Hematopoietic multipotent progenitor cell treated with erythropoietin and hydrocortisone succinate and interleukin-3 and kit ligand, for 6 days (in vitro differentiated cells): ENCODE measurements at regions not wholly inside any gene's neighbourhood (a gene's known extent, or its start where the extent isn't known, plus 50 kb on each side); places are given as distances from the start of the nearest gene placed in this dataset.

ENCODE experiments used
- DNase-seq: peaks from one replicate; pipeline ENCODE4 v3.0.0-alpha.2; 2015

DNA sequence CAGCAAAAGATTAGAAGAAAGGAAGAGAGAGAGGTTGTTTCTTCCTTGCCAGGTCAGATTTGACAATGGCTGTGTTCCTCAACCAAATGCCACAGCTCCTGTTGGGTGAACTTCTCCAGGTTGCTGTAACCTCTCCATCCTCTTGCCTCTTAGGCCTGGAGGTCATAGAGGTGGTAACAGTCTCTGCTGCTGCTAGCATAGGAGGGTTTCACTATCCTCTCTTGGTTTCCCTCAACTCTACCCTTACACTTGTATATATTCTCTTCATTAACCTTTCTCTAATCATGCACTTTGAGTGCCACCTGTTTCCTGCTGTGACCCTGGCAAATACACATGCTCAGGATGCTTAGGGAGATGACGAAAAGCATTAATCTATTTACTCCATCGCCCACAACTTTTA is 67.7 kb upstream of the HIF1A start:
- no peak for DNase-seq

DNA sequence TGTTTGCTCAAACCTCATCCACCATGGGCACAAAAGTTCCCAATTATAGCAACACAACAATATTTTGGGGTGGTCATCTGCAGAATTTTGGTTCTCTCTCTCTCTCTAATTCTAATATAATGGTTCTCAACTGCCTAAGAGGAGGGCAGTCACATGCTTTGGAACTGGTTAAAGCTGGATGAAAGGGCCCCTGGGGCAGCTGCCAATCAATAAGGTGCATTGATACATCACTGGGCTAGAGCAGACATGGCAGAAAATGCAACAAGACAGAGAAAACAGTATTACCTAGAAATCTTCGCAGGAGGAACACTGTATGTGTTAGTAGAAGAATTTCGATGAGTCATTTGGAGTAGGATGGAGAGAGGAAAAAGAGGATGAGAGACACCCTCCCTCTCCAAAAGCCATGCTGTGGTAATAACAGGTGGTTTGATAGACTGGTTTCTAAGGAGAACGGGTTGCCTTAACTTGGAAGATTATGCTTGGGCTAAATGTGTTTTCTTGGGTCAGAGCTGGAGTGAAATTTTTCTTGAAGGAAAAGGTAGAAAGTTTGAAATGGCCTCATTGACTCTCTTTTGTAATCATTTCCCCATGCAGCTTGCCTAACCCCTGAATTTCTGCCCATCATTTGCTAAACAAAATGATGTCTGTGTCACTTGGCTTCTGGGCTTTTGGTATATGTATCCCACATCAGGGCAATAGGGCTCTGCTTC is 67.1 kb upstream of the HIF1A start:
- no peak for DNase-seq

DNA sequence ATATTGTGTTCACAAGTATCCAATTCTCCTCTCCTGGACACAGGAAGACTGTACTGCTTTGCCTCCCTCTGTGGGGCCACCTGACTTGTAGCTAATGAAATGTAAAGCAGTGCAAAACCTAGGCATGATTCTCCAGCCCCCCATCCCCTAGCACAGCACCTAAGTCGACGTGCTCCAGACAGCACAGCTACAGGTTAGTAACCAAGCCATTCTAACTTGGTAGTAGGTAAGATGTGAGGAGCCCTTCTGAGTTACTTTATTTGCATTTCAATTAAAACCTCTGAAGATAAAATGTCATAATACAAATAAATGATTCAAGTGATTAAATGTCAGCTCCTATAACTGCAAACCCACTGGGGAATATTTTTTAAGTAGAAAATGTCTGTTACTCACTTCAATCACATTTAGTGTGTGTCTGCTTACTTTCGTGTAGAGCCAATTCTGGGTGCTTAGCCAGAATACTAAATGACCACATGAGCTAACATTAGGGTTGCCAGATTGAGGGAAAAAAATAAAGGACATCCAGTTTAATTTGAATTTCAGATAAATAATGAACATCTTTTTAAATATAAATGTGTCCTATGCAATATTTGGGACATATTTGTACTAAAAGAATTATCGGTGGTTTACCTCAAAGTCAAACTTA is 64.8 kb upstream of the HIF1A start:
- DNase-seq, result no peak

DNA sequence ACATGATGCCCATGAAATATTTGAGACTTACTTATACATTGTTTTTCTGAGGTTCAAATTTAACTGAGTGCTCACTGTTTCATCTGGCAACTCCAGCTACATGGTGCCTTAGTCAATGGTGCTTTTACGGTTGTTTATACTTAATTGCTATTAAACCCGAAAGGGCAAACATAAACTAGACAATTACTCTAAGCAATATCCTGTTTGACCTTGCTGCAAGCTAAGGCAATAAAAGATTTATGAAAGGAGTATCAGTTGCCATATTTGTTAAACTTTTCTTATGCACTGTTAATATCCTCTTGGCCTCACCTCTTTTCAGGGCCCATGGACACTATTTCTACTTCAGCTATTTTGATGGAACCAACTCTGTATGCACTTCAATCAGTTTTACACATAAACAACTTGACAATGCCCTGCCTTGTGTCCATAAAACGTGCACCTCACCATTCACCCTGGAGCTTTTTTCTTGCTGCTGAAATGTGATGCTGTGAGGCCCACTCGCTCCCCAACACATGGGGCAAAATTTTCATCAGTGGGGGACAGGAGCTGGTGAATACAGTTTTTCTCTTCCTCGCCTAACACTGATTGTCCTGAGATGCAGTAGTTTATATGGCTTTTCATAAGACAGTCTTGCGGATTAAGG is 64.1 kb upstream of the HIF1A start:
- no peak for DNase-seq

- no peak for DNase-seq
These were observed 62.9 kb upstream of the HIF1A start for GRCh38 chr14:61632401-61632800.

GRCh38 chr14:61632807-61633206 is 62.5 kb upstream of the HIF1A start:
- no peak for DNase-seq

GRCh38 chr14:61636291-61636690 is 59.0 kb upstream of the HIF1A start:
- DNase-seq, result no peak

DNA sequence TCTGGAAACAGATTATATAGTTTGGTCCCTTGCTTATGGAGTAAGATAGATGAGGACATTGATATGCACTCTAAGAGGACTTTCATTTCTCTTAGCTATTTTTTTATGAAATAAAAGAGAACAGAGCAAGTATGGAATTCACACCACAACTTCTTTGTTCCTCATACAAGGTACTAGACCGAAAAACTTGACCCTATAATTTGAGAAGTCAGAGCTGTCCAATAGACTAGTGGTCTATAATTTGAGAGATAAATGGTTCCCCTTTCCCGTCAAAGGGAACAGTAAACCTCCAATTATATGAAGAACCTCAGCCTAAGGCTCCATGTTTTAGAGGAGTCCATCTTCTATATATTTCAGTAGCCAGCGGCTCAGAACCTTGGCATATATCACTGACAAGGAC is 58.5 kb upstream of the HIF1A start:
- no peak for DNase-seq

DNA sequence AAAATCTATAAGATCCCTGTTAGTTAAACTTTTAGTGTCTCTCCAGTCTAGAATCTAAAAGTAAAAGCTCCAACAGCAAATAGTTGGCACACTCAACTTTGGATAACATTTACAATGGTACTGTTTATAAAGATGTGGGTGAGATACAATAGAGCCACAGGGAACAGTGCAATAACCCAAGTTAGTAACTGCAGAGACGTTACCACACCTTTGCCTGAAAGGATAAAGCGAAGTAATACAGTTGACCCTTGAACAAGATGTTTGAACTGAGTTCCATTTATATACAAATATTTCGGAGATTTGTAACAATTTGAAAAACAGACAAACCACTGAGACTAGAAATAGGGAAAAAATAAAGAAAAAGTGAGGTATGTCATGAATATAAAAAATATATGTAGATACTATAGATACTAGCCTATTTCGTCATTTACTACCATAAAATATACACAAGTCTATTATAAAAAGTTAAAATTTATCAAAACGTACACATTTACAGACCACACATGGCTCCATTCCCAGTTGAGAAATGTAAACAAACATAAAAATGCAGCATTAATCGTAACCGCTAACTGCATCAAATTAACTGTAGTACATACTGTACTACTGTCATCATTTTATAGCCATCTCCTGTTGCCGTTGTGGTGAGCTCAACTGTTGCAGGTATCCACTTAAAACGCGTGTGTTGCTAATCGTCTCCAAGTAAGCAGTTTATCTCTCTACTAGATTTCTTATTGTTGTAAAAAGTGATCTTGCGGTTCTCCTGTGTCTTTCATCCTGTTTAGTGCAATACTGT is 56.5 kb upstream of the HIF1A start:
- DNase-seq, result no peak

- DNase-seq, result no peak
These were observed 54.9 kb upstream of the HIF1A start for GRCh38 chr14:61640158-61641136.

GRCh38 chr14:61641914-61642613 is 53.2 kb upstream of the HIF1A start:
- DNase-seq, result no peak

- DNase-seq, result no peak
These were observed 52.7 kb upstream of the HIF1A start for GRCh38 chr14:61642614-61642982.

- DNase-seq, result no peak
These were observed 51.8 kb upstream of the HIF1A start for GRCh38 chr14:61643555-61643954.

- no peak for DNase-seq
These were observed 51.1 kb upstream of the HIF1A start for GRCh38 chr14:61644175-61644574.

DNA sequence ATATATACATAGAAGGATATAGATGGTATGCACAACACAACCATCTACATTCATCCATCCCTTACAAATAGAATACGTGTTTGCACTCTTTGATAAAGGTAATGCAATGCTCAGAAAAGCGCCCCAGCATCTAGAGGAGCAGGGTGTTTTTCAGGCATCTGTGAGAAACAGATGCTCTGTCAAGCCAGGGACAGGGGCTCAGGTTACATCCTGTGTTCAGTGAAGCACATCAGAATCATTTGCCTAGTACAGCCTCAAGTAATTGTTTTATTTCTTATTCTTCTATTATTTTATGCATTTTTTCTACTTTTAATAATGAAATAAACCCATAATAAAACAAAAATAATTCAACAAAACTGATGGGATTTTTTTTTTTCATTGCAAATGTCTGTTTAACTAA is 50.5 kb upstream of the HIF1A start:
- no peak for DNase-seq

- DNase-seq, result no peak
These were observed 50.1 kb upstream of the HIF1A start for GRCh38 chr14:61645247-61645646.
